HG03280 (cell line): ENCODE measurements at regions not wholly inside any gene's neighbourhood (a gene's known extent, or its start where the extent isn't known, plus 50 kb on each side); places are given as distances from the start of the nearest gene placed in this dataset.
"Not testable (repeated sequence)": the region's sequence is repeated elsewhere in the genome, so short reads cannot be mapped to it uniquely, and the experiment has no call there.

ENCODE experiments used
- ATAC-seq: cut with Tn5 transposase; IDR thresholded peaks from one replicate; pipeline ENCODE4 v1.9.1; 2021; ENCODE audit warnings: mild to moderate bottlenecking, moderate library complexity; ENCODE audit not compliant: unreplicated experiment

DNA sequence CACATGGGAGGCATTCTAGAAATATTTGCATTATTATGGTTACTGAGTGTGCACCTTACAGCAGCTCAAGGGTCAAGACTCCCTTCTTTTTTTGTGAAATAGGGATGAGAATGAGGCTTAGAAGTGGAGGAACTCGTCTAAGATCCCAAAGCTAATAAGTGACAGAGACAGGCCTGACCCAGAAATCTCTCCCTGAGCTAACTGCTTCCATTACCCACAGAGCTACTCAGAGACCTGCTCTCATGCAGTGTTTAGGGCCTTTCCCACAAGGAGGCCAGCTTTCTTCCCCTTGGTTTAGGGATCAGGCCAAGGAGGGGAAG, 301.7 kb downstream of the RPS24 start:
- ATAC-seq = no peak

DNA sequence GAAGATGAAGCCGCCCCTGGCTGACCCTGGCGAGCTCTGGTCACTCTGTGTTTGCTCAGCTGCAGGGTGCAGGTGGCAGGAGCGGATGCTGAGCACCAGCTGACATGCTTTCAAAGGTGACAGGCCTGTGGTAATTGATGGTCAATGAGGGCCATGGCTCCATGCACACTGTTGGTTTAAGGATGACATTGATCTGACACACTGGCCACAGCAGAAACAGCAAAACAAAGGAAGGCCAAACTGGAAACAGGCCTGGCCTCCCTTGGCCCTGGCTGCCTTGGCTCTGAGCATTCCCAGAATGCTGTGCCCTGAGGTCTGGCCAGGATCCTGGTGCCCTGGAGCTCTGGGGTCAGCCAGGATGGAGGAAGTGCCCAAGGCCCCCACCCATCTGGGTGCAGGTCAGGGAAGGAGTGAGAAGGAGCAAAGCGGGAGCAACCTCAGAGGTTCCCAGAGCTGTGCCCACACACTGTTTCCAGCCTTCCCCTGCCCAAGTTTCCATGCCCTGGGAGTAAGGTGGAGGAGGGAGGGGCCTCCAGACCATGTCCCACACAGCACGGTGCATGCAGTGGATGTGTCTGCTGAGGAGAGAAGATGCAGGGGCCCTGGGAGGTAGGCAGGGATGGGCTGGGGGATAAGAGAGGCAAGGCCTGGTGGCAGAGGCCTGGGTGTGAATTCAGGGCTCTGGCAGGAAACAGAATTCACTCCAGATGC, 302.2 kb downstream of the RPS24 start:
- ATAC-seq = no peak

DNA sequence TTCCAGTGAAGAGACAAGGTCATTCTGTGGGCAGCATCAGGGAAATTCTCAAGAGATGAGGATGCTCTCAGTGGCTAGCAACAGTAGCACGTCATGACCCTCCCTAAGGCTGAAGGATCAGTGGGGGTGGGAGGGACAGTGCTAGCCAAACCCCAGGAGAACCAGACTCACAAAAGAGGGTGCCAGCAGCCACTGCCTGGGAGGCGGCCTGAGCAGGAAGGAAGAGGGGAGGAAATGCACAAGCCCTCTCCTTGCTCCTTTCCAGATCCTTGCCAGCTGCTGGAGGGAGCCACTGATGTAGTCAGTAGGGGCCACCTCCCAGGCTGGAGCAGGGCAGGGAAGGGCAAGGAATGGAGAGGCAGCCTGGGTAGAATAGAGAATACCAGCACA, 302.7 kb downstream of the RPS24 start:
- no peak for ATAC-seq

DNA sequence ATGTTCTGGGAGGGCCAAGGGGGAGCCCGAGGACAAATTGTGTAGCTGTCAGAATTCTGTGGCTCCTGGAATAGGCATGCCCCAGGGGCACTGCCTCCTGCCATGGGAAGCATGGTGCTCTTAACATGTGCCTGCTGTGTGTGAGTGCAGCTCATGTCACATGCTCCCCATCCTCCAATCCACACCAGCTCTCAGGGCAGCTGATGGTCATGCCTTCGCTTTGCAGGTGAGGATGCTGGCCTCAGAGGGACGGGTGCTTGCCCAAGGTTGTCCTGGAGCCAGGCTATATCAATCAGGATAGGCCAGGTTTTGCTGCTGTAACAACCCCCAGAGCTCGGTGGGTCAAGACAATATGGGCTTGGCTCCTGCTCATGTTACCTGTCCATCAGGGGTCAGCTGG, 303.4 kb downstream of the RPS24 start:
- ATAC-seq = no peak

DNA sequence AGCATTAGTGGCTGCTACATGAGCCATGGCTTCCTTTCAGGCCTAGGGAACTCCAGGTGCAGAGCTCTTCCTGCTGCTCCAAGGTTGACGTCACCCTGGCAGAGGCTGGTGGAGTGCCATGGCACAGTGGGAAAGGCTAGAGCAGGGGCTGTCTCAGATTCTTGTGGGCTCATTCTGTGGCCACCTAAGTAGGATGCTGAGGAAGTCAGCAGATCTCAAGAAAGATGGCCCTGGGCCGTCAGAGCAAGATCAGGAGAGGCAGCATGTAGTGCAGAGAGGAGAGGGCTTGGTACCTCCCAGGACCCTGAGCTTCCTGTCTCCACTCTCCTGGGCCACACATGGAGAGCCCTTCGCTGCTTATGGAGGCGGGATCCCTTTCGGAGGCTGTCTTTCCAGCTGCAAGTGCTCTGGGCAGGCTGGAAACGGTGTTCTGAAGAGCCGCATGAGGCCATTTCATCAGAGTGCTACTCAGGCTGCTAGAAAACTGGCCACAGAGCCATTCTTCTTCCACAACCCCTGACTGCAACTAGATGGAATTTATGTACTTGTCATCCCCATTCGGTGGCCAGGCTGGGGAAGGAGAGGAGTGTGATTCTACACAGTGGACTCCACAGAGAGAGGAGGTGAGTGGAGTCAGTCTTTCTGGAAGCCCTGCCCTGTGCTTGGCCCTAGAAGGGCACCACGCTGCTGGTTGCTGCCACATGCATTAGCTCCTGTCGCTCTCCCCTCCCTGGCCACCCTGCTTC, 304.2 kb downstream of the RPS24 start:
- ATAC-seq = no peak

DNA sequence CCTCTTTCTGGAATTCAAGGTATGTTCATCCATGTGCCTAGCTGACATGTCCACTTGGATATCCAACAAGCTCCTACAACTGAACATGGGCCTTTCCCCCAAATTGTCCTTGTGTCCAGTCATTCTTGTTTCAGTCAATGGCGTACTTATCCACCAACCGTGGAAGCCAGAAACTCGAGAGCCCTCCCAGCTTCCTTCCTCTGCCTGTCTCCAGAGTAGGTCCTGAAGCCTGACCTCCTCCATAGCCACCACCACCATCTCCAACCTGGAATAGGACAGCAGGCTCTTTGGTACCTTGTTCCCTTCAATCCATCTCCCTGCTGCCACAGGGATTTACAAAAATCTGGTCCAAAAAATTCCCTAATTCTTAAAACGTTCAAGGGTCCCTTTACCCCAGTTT, 305.1 kb downstream of the RPS24 start:
- no peak for ATAC-seq

DNA sequence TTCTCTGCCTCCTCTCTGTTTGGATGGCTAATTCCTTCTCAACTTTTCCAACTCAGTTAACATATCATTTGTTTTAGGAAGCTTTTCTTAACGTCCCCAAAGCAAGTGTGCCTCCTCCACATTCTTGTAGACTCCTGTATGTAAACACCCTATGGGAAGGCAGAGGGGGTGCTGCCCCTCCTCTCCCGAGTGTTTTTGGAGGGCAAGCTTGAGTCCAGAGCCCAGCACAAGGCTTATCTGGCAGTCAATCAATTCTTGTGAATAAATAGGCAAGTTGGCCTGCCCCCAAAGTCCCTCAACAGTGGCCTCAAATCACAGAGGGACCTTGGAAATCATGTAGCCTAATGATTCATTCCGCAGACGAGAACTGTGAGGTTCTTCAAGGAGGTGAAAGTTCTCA, 305.6 kb downstream of the RPS24 start:
- ATAC-seq = no peak

DNA sequence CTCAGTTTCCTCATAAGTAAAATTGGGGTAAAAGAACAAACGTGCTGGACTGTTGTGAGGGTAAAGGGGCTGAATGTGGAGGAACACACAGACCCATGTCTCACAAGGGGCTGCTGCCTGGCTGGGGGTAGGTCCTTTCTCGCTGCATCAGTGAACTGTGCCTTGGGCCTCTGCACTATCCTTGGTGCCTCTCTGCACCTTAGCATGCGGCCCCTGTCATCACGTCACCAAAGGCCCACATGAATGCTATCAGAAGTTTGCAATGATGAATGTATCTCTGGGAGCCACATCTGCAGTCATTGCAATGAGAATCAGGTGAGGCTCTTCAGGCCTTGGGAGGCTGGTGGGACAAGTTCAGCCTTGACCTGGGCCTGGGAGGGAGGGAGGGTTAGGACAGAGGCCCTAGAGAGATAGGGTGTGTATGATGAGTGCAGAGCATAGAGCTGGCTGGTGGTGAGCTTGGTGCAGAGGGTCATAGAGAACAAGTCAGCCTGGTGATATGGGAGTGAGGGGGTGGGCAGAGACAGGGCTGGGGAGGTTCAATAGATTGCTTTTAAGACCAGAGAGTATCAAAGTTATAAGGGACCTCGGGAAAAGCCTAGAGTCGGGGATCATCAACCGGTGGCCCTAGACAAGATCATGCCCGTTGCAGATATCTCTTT, 308.4 kb downstream of the RPS24 start:
- no peak for ATAC-seq

DNA sequence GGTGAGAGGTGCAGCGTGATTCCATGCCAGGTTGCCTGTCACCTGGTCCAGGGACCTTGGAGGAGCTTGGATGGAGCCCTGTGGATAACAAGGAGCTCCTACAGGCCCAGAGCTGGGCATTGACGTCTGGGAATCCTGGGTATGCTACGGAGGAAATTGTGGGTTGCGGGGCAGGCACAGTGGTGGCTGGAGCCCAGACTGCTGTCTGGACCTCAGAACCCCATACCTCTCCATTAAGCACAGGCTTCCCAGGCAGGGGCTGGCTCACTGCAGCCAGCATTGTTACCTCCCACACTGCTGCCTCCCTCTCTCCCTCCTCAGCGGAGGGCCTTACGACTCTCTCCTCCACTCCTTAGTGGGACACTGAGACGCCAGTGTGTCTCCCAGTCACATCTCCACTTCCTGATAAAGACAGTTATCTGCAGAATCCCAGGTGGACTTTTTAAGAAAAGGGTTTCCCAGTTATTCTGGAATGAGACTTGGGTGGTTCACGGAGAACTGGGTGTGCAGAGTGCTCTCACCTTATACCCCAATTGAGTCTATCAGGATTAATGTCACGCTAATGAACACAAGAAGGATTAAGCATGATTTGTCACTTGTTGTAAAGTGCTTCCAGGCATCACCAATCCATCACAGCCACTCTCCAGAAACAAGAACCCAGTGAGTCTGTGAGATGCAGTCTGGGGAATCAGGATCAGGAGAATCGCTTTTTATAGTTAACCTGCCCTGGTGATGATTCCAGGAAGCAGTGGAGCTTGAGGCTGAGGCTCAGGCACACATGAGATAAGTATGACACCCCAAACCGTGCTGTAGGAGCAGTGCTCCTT, 309.4 kb downstream of the RPS24 start:
- no peak for ATAC-seq

DNA sequence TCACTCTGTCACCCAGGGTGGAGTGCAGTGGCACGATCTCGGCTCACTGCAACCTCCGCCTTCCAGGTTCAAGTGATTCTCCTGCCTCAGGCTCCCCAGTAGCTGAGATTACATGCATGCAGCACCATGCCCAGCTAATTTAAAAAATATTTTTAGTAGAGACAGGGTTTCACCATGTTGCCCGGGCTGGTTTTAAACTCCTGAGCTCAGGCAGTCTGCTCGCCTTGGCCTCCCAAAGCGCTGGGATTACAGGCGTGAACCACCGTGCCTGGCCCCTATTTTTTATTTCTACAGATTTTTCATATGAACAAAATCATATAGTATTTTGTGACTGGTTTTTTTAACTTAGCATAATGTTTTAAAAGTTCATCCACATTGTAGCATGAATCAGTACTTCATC, 310.6 kb downstream of the RPS24 start:
- not testable (repeated sequence) for ATAC-seq

DNA sequence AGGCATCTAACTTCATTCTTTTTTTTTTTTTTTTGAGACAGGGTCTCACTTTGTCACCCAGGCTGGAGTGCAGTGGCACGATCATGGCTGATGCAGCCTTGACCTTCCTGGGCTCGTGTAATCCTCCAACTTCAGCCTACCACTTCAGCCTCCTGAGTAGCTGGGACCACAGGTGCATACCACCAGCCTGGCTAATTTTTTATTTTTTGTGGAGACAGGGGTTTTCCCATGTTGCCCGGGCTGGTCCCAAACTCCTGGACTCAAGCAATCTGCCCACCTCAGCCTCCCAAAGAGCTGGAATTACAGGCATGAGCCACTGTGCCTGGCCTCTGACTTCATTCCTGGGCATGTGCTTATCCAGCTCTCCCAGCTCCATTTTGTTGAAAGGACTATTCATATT, 311.9 kb downstream of the RPS24 start:
- not testable (repeated sequence) for ATAC-seq

DNA sequence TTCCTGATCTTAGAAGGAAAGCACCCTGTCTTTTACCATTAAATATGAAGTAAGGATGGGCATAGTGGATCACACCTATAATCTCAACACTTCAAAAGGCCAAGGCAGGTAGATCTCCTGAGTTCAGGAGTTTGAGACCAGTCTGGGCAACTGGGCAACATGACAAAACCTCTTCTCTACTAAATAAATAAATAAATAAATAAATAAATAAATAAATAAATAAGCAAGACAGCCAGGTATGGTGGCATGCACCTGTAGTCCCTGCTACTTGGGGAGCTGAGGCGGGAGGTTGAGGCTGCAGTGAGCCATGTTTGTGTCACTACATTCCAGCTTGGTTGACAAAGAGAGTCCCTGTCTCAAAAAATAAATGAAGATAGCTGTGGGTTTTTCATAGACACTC, 313.1 kb downstream of the RPS24 start:
- ATAC-seq = no peak

DNA sequence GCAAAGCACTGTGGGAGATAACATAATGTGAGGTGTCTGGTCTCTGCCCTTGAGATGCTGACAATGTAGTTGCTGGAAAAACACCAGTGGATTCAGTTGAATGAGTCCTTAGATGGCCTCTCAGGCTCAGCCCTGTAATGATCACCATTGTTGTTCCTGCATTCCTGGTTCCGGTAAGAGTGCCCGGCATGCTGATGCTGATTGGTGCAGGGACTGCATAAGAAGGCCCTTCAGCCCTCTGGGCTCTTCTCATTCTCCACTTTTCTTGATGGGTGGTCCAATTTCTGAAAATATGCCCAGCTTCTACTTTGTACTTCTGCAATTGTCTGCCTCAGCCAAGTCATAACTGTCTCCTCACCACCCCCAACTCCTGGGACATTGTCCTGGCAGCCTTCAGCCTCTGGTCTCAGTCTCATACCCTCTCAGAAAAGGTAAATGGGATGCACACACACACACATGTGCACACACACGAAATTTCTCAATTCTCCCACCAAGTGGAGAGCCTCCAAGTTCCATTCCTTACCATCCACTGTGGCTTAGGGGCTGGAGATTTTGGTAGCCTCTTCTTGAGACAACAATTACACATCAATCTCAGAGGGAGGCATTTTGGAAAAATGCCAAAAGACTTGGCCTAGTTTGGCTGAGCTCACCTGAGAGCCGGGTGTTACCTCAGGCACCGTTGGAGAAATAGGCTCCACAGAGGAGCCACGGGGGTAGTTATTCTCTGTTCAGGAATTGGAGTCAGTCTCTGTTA, 314.9 kb downstream of the RPS24 start:
- ATAC-seq = no peak

DNA sequence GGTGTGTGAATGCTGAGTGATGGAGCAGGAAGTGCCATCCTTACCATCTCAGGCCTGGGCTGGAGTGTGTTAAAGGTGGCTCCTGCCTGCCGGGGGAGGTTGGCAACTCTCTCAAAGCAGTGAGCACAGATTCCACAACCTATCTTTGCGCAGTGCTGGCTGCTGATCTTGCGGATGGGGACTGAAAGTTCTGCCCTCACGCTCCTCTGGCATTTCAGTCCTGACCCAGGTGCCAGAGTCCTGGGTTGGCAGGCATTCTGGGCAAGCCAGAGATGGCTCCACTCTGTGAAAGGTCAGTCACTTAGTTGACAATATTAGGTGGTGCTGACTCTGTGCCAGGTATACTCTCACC, 315.5 kb downstream of the RPS24 start:
- no peak for ATAC-seq

DNA sequence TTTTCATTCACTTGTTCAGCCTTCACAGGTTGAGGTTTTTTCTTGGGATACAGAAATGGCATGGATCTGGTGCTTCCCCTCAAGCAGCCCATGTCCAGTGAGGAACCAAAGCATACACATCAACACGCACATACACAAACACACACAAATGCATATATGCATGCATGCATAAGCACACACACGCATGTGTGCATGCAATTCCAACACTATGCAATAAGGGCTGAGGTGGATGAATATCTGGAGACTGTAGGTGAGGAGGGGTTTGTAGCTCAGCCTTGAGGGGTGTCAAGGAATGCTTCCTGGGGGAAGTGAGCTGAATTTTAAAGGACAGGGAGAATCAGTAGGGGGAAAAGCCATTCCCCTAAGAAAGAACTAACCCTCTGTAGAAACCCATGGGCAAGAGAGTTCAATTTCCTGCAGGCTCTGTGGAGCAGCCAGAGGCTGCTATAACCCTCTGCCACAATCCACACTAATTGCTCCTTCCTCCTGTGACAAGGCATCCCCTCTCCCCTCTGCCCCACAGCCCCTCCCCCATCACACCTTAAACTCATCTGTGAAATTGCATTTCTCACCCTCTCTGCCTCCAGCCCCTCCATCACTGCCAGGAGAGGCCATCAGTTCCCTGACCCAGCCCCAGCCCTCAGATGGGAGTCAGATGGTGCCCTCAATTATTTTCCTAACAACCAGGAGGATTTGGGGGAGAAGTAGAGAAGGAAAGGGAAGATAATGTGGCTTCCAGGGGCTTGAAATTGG, 316.4 kb downstream of the RPS24 start:
- ATAC-seq = no peak

DNA sequence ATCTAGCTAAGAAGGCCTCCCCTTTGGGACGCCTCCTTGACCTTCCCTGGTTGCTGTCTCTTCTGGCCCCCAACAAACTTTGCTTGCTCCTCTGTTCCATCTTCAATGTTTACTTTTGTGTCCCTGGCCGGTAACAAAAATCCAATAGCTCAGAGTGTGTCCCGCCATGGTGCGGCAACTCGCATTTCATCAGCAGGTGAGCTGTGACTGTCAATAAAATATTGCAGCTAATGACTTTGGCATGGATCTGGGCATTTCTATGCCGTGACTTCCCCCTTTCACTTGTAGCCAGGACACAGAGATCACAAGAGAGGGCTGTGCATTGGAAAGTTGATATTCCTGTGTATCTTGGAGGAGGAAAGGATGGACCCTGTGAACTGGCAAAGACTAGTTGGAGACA, 317.6 kb downstream of the RPS24 start:
- no peak for ATAC-seq

DNA sequence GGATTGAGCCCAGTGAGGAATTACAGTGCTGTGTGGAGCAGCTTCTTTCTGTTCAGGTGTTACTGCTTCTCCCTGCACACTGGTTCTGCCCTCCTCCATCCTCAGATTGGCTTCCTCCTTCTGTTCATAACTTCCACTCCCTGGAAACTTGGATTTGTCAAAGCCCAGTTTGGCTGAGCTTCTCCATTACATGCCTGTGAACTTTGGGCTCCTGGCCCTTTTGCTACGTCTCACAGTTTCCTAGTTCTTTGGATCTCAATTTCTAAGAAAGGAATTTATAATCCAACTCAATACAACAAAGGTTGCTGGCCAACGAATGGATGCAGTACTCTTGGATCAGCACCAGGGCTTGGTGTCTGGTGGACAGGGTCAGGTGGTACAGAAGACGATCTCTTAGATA, 318.1 kb downstream of the RPS24 start:
- ATAC-seq = no peak

DNA sequence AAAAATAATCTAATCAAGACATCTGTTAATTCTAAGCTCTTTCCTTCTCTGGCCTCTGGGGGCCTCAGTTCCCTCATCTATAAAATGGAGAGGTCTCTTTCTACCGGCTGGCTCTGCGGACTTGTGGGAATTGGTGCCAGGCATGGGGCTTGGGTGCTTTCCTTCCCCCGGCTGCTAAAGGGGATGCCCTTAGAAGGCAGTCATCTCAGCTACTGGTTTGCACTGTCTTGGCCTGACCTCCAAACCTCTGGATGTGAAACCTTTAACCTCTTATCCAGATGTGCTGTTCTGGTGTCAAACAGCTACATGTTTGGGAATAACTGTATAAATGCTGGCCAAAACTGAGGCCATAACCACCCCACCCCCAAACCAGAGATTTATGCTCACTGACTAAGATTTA, 320.0 kb downstream of the RPS24 start:
- no peak for ATAC-seq

DNA sequence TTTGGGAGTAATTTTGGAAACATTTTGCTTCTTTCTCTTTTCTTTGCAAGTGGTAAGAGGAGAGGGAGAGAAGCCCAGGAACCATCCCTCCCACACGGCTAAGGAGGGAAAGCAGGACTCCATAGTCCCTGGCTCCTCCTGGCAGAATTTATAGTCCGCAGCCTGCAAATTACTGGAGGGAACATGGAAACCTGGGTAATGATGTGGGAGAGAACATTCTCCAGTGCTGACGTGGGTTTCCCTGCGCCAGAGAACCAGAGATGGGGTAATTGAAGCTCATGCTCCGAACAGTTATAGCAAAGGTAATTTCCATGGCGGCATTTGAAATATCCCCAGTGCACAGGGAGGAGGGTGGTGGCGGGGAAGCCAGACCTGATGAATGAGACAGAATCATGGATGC, 320.4 kb downstream of the RPS24 start:
- ATAC-seq = no peak

DNA sequence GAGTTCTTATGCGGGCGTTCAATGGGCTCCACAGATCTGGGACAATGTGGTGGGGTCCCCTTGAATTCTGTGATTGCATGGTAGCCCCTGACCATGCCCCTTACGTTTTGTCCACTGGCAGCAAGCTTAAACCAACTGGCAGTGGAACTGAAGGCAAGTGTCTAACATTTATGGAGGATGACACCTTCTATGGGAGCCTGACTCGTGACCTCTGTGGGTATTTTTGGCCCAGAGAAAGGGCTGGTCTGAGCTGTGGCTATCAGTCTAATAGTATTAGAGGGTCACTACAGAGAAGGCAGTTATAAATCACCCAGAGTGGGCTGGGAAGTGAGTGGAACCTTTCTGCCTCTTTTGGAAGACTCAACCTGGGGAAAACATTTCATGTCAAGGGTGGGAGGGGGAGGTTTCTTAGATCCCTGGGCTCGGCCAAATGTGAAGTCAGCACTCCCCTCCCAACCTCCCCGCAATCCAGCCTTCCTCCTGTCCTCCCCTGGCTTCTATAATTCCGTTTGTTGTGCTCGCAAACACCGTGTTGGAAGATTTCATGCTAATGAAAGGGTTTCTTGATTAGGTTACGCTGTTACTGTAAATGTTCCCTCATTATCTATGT, 322.7 kb downstream of the RPS24 start:
- no peak for ATAC-seq
